ENCODE measurements at regions not wholly inside any gene's neighbourhood (a gene's known extent, or its start where the extent isn't known, plus 50 kb on each side); places are given as distances from the start of the nearest gene placed in this dataset.

DNA sequence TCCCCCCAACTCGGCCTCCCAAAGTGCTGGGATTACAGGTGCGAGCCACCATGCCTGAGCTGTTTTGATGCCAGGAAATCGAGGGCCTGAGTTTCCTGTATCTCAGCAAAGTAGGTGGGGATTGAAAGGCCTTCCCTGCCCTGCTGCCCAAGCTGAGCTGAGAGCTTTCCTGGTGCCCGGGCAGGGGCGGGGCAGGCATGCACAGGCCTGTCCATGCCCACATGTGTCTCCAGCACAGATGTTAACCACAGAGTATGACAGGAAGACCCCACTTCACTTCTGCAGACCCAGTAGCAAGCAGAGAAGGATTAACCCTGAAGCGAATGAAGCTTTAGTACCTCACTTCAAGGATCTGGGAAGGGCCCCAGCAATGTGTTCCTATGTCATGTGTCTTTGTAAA lies 66.0 kb downstream of the GPR6 start:
- TF ChIP-seq, protein P1, sequence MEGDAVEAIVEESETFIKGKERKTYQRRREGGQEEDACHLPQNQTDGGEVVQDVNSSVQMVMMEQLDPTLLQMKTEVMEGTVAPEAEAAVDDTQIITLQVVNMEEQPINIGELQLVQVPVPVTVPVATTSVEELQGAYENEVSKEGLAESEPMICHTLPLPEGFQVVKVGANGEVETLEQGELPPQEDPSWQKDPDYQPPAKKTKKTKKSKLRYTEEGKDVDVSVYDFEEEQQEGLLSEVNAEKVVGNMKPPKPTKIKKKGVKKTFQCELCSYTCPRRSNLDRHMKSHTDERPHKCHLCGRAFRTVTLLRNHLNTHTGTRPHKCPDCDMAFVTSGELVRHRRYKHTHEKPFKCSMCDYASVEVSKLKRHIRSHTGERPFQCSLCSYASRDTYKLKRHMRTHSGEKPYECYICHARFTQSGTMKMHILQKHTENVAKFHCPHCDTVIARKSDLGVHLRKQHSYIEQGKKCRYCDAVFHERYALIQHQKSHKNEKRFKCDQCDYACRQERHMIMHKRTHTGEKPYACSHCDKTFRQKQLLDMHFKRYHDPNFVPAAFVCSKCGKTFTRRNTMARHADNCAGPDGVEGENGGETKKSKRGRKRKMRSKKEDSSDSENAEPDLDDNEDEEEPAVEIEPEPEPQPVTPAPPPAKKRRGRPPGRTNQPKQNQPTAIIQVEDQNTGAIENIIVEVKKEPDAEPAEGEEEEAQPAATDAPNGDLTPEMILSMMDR (IDR thresholded peaks at IDR 0.05; ENCODE audit: low read depth, low read length) = no peak
- TF ChIP-seq, protein P2, sequence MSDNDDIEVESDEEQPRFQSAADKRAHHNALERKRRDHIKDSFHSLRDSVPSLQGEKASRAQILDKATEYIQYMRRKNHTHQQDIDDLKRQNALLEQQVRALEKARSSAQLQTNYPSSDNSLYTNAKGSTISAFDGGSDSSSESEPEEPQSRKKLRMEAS (IDR thresholded peaks at IDR 0.05; ENCODE audit: low read depth, low read length) = no peak
